ENCODE measurements at regions not wholly inside any gene's neighbourhood (a gene's known extent, or its start where the extent isn't known, plus 50 kb on each side); places are given as distances from the start of the nearest gene placed in this dataset.

DNA sequence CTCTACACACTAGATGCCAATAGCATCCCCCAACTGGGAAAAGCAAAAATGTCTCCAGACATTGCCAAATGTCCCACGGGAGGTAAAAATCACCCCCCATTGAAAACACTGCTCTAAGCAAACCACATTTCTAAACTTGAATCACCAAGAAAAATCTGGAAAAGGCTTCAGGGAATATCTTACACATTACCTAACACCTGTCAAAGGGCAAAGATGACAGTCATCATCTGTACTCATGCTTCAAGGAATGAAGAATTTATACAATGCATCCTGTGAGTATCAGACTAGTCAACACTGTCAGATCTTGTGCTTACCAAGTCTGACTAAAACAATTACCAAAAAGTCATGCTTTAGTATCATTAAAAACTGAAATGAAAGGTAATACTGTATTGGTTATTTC, 161.6 kb upstream of the SOX5 start:
- TF ChIP-seq, protein P1, sequence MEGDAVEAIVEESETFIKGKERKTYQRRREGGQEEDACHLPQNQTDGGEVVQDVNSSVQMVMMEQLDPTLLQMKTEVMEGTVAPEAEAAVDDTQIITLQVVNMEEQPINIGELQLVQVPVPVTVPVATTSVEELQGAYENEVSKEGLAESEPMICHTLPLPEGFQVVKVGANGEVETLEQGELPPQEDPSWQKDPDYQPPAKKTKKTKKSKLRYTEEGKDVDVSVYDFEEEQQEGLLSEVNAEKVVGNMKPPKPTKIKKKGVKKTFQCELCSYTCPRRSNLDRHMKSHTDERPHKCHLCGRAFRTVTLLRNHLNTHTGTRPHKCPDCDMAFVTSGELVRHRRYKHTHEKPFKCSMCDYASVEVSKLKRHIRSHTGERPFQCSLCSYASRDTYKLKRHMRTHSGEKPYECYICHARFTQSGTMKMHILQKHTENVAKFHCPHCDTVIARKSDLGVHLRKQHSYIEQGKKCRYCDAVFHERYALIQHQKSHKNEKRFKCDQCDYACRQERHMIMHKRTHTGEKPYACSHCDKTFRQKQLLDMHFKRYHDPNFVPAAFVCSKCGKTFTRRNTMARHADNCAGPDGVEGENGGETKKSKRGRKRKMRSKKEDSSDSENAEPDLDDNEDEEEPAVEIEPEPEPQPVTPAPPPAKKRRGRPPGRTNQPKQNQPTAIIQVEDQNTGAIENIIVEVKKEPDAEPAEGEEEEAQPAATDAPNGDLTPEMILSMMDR (IDR thresholded peaks at IDR 0.05): no peak
- TF ChIP-seq POLR2A (IDR thresholded peaks at IDR 0.05): no peak
